Dermis microvascular lymphatic vessel endothelial cell (primary cell): ENCODE measurements at regions not wholly inside any gene's neighbourhood (a gene's known extent, or its start where the extent isn't known, plus 50 kb on each side); places are given as distances from the start of the nearest gene placed in this dataset.
"Not testable (repeated sequence)": the region's sequence is repeated elsewhere in the genome, so short reads cannot be mapped to it uniquely, and the experiment has no call there.

Experiments
- DNase-seq, 2 donors: peaks; one replicate each; pipeline versions ENCODE4 v3.0.0 to v3.0.0-alpha.2; 2010; ENCODE audit warnings: low read depth in 2 of 2

- DNase-seq = no peak
Measured at GRCh38 chr7:112540839-112541577, 60.2 kb downstream of the LSMEM1 start.

- DNase-seq = peak in 1 of 2 donors; percentile 18
Measured at GRCh38 chr7:112546723-112547513, 66.1 kb downstream of the LSMEM1 start.

- DNase-seq = no peak
Measured at GRCh38 chr7:112547916-112548315, 67.1 kb downstream of the LSMEM1 start.

GRCh38 chr7:112550468-112551060, 69.8 kb downstream of the LSMEM1 start:
- DNase-seq = peak; percentile 62 to 66

- not testable (repeated sequence) for DNase-seq
Measured at GRCh38 chr7:112551521-112551920, 70.7 kb downstream of the LSMEM1 start.

- no peak for DNase-seq
Measured at GRCh38 chr7:112554591-112554990, 73.8 kb downstream of the LSMEM1 start.

- no peak for DNase-seq
Measured at GRCh38 chr7:112556633-112557032, 75.8 kb downstream of the LSMEM1 start.

- DNase-seq = no peak
Measured at GRCh38 chr7:112566442-112567324, 85.9 kb downstream of the LSMEM1 start.

GRCh38 chr7:112567388-112567787, 86.6 kb downstream of the LSMEM1 start:
- no peak for DNase-seq

GRCh38 chr7:112571852-112572607, 91.2 kb downstream of the LSMEM1 start:
- no peak for DNase-seq

GRCh38 chr7:112572669-112573301, 92.0 kb downstream of the LSMEM1 start:
- DNase-seq = peak in 1 of 2 donors; percentile 28

- no peak for DNase-seq
Measured at GRCh38 chr7:112573302-112574039, 92.7 kb downstream of the LSMEM1 start.

- DNase-seq = no peak
Measured at GRCh38 chr7:112575864-112576263, 95.1 kb downstream of the LSMEM1 start.

GRCh38 chr7:112579388-112579787, 98.6 kb downstream of the LSMEM1 start:
- no peak for DNase-seq

- DNase-seq = no peak
Measured at GRCh38 chr7:112580717-112581435, 100.1 kb downstream of the LSMEM1 start.

- DNase-seq = no peak
Measured at GRCh38 chr7:112581529-112581928, 100.7 kb downstream of the LSMEM1 start.

- DNase-seq = no peak
Measured at GRCh38 chr7:112584290-112584689, 103.5 kb downstream of the LSMEM1 start.

GRCh38 chr7:112587504-112587903, 106.7 kb downstream of the LSMEM1 start:
- no peak for DNase-seq
